ENCODE measurements at regions not wholly inside any gene's neighbourhood (a gene's known extent, or its start where the extent isn't known, plus 50 kb on each side); places are given as distances from the start of the nearest gene placed in this dataset.

- TF ChIP-seq CTCF (IDR thresholded peaks at IDR 0.05) (no peak), POLR2A (IDR thresholded peaks at IDR 0.05) (no peak)
These were observed 523.1 kb downstream of the XIRP2 start for GRCh38 chr2:167411367-167411766.
